K562 (cell line): ENCODE measurements at regions not wholly inside any gene's neighbourhood (a gene's known extent, or its start where the extent isn't known, plus 50 kb on each side); places are given as distances from the start of the nearest gene placed in this dataset.

Source experiments
- ARID1B ChIP-seq: fragments of 450-650 bp; IDR thresholded peaks from 2 replicates; pipeline ENCODE4 v1.6.1; 2016; ENCODE audit warnings: antibody characterized with exemption, mild to moderate bottlenecking, inconsistent platforms
- CBX5 ChIP-seq: IDR thresholded peaks from 2 replicates; pipeline ENCODE4 v1.6.1; 2014; ENCODE audit warnings: low read depth, borderline replicate concordance
- CTBP1 ChIP-seq: fragments of 450-650 bp; IDR thresholded peaks from 2 replicates; pipeline ENCODE4 v1.6.1; 2016; ENCODE audit warnings: borderline replicate concordance
- ETV6 ChIP-seq, 3 experiments: fragments of 150-350 bp in 1 of 3; sonication (generic) in 1 of 3; formaldehyde crosslinking in 1 of 3; IDR thresholded peaks; 2 replicates each; pipeline versions ENCODE4 v1.6.1 to v1.8.0; 2014 to 2022; ENCODE audit warnings: borderline replicate concordance in 2 of 3, low read depth in 2 of 3, antibody characterized with exemption in 1 of 3, low read length in 1 of 3, mild to moderate bottlenecking in 1 of 3, missing genetic modification reagents in 1 of 3
- FOXA3 ChIP-seq, 2 experiments: fragments of 450-650 bp in 1 of 2; sonication (generic) in 1 of 2; formaldehyde crosslinking; IDR thresholded peaks in 1 of 2; conservative IDR thresholded peaks in 1 of 2; 2 replicates each; pipeline versions ENCODE4 v1.4.0 to v1.8.0; 2020 to 2022; ENCODE audit warnings: mild to moderate bottlenecking in 2 of 2, missing genetic modification reagents in 1 of 2
- HMGN3 ChIP-seq: IDR thresholded peaks from 2 replicates; pipeline ENCODE4 v1.6.1; 2011; ENCODE audit warnings: borderline replicate concordance, low read depth, mild to moderate bottlenecking, mixed read lengths, low read length; ENCODE audit not compliant: insufficient read length; ENCODE audit errors: extremely low read depth
- ILF3 ChIP-seq: fragments of 450-650 bp; IDR thresholded peaks from 2 replicates; pipeline ENCODE4 v1.6.1; 2018; ENCODE audit warnings: antibody characterized with exemption, mild to moderate bottlenecking, moderate library complexity, borderline replicate concordance
- SMARCA4 ChIP-seq: fragments of 450-650 bp; IDR thresholded peaks from 2 replicates; pipeline ENCODE4 v1.6.1; 2016
- SMARCC2 ChIP-seq: fragments of 450-650 bp; IDR thresholded peaks from 2 replicates; pipeline ENCODE4 v1.6.1; 2017; ENCODE audit warnings: antibody characterized with exemption, moderate library complexity, mild to moderate bottlenecking, low read depth
- TAL1 ChIP-seq: fragments of 450-650 bp; IDR thresholded peaks from 2 replicates; pipeline ENCODE4 v1.6.1; 2016; ENCODE audit warnings: mild to moderate bottlenecking
- TBL1XR1 ChIP-seq, 2 experiments: IDR thresholded peaks; 2 replicates each; pipeline ENCODE4 v1.6.1; 2012; ENCODE audit warnings: improper control_type of control experiment in 2 of 2, low read length in 2 of 2, mild to moderate bottlenecking in 1 of 2
- TCF3 ChIP-seq: sonication (generic); formaldehyde crosslinking; IDR thresholded peaks from 2 replicates; pipeline ENCODE4 v1.4.0; 2020; ENCODE audit warnings: mild to moderate bottlenecking, missing genetic modification reagents
- TF ChIP-seq, protein P1 (sequence below): sonication (generic); formaldehyde crosslinking; IDR thresholded peaks from 2 replicates; pipeline ENCODE4 v1.8.0; 2022; ENCODE audit warnings: missing genetic modification reagents, mild to moderate bottlenecking, moderate library complexity, borderline replicate concordance
- TF ChIP-seq, protein P2 (sequence below): fragments of 450-650 bp; IDR thresholded peaks from 2 replicates; pipeline ENCODE4 v1.6.1; 2016; ENCODE audit warnings: low read depth, mild to moderate bottlenecking, moderate library complexity

DNA sequence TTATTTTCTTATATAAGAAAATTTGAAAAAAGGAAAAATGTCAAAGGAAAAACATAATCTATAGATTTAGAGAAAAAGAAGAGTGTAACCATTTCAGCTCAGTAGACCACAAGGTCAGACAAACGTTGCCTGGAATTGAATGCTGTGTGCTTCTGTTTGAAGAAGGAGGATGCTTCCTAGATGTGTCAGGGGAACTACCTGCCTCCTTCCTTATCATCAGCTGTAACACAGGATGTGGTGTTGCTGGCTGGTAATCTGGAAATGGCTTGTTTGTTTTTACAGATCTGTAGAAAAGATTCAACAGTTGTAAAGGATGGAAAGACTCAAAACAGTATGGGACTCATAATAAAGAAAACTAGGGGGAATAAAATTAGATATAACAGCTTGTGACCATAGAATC lies 160.7 kb upstream of the MEF2C start (continued):
- TF ChIP-seq ETV6 (IDR thresholded peaks at IDR 0.05; ENCODE audit: borderline replicate concordance in 1 of 2, low read depth in 2 of 2, low read length in 1 of 2): peak in 1 of 2 experiments; percentile 37; a peak in 1 of 4 replicates
- TF ChIP-seq ETV6 (CRISPR knock-in tag; IDR thresholded peaks at IDR 0.05; ENCODE audit: borderline replicate concordance): no peak
- TF ChIP-seq ARID1B: peak; percentile 67; the same call in 1 of the 2 replicates
- TF ChIP-seq TAL1: peak; percentile 37
- TF ChIP-seq, protein P1, sequence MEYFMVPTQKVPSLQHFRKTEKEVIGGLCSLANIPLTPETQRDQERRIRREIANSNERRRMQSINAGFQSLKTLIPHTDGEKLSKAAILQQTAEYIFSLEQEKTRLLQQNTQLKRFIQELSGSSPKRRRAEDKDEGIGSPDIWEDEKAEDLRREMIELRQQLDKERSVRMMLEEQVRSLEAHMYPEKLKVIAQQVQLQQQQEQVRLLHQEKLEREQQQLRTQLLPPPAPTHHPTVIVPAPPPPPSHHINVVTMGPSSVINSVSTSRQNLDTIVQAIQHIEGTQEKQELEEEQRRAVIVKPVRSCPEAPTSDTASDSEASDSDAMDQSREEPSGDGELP (CRISPR knock-in tag): peak; percentile 28; the same call in 1 of the 2 replicates
- TF ChIP-seq CBX5: no peak
- no peak for TF ChIP-seq ILF3
- TF ChIP-seq SMARCC2: peak; percentile 57; the same call in 1 of the 2 replicates
- TF ChIP-seq HMGN3: no peak
- TF ChIP-seq TBL1XR1 (IDR thresholded peaks at IDR 0.05; ENCODE audit: low read length in 2 of 2): 0 out of 4 replicates have a peak, but pooled peaks of 1 of the 2 experiments have one; percentile 27
- peak; percentile 66 for TF ChIP-seq TCF3 (CRISPR knock-in tag)
- TF ChIP-seq FOXA3 (CRISPR knock-in tag; conservative IDR thresholded peaks at IDR 0.05 in 1 of 2, IDR thresholded peaks at IDR 0.05 in 1 of 2): peak; percentile 83 to 99
- TF ChIP-seq CTBP1: peak; percentile 92
- TF ChIP-seq, protein P2, sequence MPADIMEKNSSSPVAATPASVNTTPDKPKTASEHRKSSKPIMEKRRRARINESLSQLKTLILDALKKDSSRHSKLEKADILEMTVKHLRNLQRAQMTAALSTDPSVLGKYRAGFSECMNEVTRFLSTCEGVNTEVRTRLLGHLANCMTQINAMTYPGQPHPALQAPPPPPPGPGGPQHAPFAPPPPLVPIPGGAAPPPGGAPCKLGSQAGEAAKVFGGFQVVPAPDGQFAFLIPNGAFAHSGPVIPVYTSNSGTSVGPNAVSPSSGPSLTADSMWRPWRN: 0 out of 2 replicates have a peak, but pooled peaks have one; percentile 28
- peak; percentile 54; the same call in 1 of the 2 replicates for TF ChIP-seq SMARCA4
- TF ChIP-seq, all 486 proteins: peak for 27
